GM19238 (cell line): ENCODE measurements at regions not wholly inside any gene's neighbourhood (a gene's known extent, or its start where the extent isn't known, plus 50 kb on each side); places are given as distances from the start of the nearest gene placed in this dataset.

Experiments
- DNase-seq: peaks from one replicate; pipeline ENCODE4 v3.0.0; 2011; ENCODE audit warnings: low spot score; ENCODE audit not compliant: insufficient read length

GRCh38 chr6:164578616-164579015 lies 730.8 kb downstream of the C6orf118 start:
- no peak for DNase-seq

DNA sequence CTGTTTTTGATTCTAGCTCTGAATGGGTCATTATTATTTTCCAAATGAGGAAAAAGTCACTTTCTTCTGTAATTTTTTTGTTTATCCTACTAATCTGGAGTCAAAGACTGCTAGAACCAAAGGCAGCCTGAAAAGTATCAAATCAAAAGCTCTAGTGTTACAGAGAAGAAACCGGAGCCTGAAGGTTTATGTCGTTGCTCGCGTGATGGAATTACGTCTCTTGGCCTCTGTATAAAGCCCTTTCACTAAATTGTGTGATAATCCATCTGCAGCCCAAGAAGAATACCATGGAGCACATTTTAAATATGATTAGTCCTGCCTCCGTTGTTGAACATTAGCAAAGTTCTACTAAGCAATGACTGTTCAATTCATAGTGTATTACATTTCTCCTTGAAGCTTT lies 738.6 kb downstream of the C6orf118 start:
- no peak for DNase-seq

DNA sequence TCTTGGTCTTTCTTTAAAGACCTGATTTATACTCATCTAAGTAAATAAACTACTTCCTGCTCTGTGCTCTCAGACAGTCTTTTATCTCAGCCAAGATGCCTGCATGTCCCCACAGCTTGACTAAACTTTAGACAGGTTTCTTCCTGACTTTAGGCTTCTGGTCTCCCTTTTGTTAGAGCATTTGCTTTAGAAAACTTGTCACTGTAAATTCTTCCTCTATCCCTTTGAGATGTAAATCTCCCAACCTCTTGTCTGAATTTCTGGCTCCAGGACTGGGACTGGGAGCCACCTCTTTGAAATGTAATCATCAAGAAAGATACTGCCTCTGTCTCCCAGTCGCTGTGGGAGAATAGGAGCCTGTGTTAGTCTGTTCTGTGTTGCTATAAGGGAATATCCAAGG lies 739.9 kb downstream of the C6orf118 start:
- no peak for DNase-seq

- DNase-seq, result no peak
Measured at GRCh38 chr6:164563924-164564323, 745.5 kb downstream of the C6orf118 start.

GRCh38 chr6:164561656-164562055 lies 747.7 kb downstream of the C6orf118 start:
- DNase-seq, result no peak

DNA sequence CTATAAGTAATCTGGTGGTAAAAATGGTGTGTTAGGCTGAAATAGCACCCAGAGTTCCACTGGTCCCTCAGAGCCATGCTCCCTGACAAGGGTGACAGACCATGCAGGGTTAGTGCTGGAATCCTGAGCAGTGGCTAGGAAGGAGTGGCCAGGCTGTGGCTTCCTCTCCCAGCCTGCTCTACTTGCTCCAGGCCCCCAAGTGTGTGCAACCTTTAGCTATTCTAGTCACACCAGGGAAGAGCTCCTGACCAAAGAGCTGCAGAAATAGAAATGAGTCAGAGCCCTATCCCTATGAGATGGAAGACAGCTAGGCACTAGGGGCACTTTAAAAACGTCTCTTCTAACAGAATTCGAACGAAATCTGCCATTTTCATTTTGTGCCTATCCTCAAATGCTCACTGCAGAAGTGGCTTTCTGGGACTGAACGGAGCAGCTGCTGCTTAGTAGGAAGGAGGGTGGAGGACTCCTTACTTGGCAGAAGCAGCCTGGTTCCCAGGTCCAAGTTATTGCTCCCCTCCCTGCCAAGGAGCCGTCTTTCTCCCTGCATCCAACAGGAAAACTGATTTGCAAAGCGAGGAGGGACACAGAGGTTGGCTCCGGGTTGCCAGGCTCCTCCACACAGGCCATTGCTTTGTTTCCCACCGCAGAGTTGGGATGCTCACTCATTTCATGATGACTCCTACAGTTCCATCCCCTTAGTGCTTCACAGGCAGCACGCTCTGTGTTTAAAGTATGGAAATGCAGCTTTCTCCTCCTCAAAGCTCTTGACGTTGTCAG lies 754.5 kb downstream of the C6orf118 start:
- no peak for DNase-seq

DNA sequence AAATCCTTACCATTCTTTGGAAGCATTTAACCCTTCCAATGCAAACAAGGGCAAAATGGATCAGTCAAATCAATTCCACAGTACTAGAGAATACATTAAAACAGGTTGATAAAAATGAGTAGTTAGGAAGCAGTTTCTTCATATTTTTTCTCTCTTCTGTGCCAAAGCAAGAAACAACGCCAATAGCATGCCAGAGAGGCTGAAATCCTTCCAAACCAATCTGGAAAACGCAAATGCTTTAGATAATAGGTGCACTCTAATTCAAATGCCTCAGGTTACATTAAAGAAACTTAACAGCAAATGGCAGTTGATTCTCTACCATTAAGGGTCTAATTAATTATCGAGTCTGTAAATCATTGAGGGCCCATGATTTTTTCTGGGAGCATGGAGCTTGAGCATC lies 755.2 kb downstream of the C6orf118 start:
- no peak for DNase-seq

GRCh38 chr6:164551706-164552105 lies 757.7 kb downstream of the C6orf118 start:
- no peak for DNase-seq

- DNase-seq, result no peak
Measured at GRCh38 chr6:164547076-164547475, 762.3 kb downstream of the C6orf118 start.

- no peak for DNase-seq
Measured at GRCh38 chr6:164546263-164546662, 763.1 kb downstream of the C6orf118 start.

- no peak for DNase-seq
Measured at GRCh38 chr6:164534070-164534766, 775.2 kb downstream of the C6orf118 start.

DNA sequence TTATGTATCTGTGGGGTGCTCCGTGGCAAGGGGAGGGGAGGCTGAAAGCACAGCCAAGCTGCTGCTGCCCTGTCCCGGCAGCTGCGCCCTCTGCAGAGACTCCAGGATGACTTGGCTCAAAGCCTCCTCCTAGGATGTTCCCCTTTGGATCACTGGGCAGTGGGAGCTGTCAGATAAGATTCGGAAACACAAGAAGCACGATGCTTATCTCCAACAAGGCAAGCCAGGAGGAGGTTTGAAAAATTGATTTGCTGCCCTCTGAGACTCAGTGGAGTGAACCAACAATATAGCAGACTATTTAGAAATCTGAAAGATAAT lies 776.4 kb downstream of the C6orf118 start:
- DNase-seq, result no peak

- DNase-seq, result no peak
Measured at GRCh38 chr6:164532198-164533044, 777.0 kb downstream of the C6orf118 start.

GRCh38 chr6:164531736-164532135 lies 777.7 kb downstream of the C6orf118 start:
- DNase-seq, result no peak

DNA sequence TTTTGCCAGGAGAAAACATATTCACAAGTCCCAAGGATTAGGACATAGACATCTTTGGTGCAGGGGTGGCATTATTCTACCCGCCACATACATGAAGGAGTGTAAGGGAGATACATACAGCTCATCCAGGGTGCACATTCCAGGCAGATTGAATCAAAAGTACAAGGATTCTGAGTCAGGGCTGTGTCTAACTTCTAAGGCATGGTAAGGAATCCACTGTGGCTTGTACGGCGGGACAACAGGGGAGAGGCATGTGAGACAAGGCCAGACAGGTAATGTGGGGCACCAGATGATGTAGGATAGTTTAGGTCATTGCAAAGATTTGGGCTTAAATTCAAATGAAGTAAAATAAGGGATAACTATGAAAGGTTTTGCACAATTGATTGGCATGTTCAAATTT lies 780.9 kb downstream of the C6orf118 start:
- DNase-seq, result no peak

DNA sequence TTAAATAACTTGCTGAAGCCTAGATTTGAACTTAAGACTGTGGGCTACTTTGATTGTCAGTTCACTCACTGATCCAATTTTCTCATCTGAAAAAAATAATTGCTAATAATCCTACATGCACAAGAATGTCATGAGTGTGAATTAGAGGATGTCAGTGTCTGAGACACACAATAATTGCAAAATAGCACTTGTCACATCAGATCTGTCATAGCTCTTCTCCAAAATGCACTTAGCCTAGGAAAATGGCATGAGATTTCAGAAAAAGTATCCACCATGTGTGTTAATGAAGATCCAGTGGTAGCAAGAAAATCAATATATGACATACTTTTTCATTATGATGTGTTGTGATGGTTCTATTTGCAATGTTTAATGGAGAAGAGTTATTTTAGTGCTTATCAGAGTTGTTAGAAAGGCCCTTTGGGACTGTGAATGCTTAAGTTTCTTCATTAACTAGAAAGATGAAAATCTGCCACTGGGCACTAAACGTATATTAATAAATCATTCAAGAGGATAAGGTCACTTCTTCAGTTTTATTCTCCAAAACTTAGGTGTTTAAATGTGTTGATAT lies 786.2 kb downstream of the C6orf118 start:
- DNase-seq, result no peak

DNA sequence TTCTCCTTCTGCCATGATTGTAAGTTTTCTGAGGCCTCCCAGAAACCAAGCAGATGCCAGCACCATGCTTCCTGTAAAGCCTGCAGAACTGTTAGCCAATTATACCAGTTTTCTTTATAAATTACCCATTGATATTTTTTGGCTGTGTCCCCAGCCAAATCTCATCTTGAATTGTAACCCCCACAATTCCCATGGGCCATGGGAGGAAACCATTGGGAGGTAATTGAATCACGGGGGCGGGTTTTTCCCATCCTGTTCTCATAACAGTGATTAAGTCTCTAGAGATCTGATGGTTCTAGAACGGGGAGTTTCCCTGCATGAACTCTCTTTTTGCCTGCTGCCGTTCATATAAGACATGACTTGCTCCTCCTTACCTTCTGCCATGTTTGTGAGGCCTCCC lies 788.5 kb downstream of the C6orf118 start:
- DNase-seq, result no peak

- DNase-seq, result no peak
Measured at GRCh38 chr6:164507206-164507940, 802.0 kb downstream of the C6orf118 start.

- DNase-seq, result no peak
Measured at GRCh38 chr6:164505425-164505824, 804.0 kb downstream of the C6orf118 start.

- no peak for DNase-seq
Measured at GRCh38 chr6:164502833-164503232, 806.6 kb downstream of the C6orf118 start.

DNA sequence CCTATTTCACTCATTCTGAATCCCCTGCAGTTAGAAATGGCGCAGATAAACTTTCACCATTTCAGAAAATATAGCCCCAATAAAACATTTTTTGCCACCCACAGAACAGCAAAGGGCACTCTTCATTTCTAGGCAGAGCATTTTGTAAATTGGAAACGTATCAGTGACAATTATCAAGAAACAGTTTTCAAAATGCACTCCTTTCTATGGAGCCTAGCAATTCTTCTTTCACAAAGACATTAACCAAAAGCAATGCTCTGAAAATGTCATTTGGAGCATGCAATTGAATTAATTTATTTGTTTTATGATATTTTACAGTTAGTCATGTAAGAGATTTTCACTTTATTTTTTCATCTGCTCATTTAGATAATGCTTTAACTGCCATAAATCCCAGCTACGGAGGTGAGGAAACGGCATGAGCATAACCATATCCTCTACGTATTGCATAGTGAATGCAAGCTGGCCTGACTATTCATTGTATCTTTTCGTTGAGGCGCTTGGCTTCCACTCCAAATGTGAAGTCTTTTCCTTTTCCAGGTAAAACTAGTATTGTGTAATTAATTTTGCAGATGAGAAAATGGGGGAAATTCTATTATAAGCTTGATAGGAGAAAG lies 813.4 kb downstream of the C6orf118 start:
- DNase-seq, result no peak
